ENCODE measurements at regions not wholly inside any gene's neighbourhood (a gene's known extent, or its start where the extent isn't known, plus 50 kb on each side); places are given as distances from the start of the nearest gene placed in this dataset.

DNA sequence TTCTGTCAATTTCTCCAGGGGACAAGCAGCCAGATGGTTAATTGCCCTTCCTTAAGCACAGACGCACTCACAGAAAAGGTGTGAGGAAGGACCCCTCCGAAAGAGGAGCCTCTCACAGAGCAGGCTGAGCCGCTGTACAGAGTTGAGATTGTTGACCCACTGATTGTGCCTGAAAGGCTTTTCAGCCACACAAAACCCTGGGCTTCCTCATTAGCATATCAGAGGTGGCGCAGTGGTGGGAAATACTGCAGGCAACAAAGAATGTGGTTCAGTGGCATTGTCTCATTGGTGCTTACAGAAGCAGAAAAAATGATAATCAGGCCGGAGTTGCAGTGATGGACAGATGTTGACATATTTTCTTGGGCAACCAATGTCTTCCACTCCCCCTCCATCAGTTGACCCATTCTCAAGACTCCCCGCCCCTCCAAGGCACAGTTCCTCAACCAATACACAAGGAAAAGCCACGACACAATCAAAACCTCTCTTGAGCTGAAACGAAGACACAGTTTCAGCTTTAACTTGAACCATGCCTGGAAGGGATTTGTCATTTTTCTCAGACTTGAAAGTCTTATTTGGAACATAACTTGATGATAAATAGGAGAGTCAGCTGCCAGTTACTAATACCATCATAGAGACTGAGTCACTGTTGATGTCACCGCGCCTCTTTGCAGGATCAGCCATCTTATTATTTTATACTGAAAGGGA is 53.1 kb downstream of the ATXN3L start:
- DNase-seq (ENCODE audit: extremely low spot score, insufficient read length, low read depth): no peak
- FAIRE-seq: no peak

DNA sequence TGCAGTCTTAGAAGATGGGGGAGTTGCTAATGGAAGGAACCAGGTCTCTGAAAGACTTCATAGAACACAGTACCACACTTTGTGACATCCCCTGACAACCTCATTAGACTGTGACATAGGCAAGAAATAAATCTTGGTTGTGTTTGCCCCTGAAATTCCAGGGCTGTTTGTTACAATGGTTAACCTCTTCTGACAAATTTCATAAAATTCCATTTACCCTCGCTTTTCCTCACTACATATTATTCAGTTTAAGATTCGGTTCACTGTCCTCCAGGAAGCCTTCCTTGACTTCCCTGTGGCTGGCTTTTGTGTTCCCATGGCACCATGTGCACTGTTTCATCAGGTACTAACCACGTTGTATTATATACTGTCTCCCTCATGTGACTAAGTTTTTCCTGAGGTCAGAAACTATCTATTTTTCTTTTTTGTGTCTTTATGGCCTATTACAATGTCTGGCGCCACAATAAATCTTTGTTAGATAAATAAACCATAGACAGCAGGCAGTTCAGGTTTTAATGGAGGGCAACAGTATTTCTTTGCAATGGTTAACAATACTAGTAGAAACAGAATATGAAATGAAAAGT is 54.2 kb downstream of the ATXN3L start:
- no peak for DNase-seq (ENCODE audit: extremely low spot score, insufficient read length, low read depth)
- no peak for FAIRE-seq

DNA sequence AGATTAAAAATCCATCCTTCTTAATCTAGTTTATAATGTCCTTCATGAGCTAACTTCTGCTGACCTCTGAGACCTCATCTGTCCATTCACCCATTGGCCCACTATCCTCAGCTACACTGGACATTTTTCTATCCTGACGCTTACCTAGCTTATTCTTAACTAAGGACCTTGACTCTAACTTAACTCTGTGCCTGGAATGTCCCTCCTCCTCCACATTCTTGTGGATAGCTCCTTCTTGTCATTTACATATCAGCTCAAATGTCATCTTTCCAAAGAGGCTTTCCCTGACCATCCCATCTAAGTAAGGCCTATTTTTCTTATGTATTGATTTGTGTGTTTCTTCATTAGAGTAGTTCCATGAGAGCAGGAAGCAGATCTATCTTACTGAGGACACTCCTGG is 54.7 kb downstream of the ATXN3L start:
- DNase-seq (ENCODE audit: extremely low spot score, insufficient read length, low read depth) (no peak), FAIRE-seq (peak; percentile 66)

DNA sequence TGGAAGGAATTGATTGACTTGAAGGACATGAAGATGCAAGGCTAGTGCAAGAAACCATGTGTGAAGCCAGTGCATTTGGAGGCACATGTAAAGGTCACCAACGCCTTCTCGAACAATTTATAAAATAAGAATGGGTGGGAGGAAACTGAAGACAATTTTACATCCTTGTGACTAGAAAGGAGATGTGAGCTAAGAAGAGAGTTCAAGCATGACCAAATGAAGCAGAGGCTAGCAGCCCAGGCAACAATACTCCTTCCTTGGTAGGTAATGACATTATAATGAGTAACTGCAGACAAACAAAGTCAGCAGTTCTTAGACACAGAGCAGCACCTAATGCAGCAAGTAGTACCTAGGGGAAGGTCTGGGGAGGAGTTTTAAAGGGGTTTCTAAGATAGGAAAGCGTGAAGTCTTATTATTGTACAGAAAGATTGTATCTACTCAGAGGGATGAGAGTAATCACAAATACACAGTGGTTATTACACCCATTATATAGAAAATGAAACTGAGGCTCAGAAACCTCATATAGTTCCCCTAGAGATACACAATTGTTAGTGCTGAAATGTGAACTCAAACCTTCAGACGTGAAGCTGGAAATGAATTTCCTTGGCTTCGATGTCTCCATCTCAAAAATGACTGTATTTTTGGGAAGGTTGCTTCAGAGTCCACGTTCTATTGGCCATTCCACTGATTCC is 56.1 kb downstream of the ATXN3L start:
- FAIRE-seq (peak; percentile 92), DNase-seq (ENCODE audit: extremely low spot score, insufficient read length, low read depth) (no peak)

DNA sequence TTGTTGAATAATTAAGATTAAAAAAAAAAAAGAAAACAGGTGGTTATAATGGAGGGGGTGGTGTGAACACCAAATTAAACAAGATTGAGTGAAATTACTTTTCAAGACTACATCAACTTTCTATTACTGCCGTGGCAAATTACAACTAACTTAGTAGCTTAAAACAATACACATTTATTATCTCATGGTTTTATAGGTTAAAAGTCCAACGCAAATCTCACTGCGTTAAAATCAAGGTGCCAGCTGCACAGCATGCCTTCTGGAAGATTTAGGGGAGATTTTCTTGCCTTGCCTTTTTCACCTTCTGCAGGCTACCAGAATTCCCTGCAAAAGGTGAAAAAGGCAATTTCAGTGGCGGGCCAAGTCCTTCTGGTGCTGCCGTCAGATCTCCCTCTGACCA is 58.5 kb downstream of the ATXN3L start:
- DNase-seq (ENCODE audit: extremely low spot score, insufficient read length, low read depth): no peak
- FAIRE-seq: no peak

DNA sequence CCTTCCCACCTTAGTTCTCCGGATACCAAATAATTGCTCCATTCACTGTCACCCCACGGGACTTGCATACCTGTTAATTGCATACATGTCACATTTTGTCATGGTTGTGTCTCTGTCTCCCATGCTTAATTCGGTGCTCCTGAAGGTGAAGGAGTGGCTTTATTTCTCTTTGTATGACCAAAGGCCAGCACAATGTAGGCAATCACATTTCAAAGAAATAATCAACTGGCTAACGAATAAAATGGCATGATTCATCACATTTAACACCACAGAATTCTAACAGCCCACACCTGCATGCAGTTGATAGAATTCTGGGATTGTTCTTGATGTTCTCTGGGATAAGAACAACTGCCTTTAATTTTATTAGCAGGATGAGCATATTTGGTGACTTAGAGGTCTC is 59.3 kb downstream of the ATXN3L start:
- no peak for DNase-seq (ENCODE audit: extremely low spot score, insufficient read length, low read depth)
- FAIRE-seq: no peak

DNA sequence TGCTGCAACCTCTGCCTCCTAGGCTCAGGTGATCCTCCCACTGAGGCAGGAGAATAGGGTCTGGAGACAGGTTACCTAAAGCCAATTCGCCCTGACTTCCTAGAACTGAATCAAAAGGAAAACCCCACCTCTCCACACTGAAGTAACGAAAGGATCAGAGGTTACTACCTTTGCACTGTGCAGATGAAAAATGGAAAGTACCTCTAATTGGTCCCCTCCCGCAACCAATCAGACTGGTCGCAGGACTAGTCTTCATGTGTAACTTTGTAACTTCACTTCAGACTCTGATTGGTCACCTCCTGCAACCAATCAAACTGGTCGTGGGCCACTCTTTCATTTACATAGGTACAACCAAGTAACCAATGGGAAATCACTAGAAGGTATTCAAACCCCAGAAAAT is 61.1 kb downstream of the ATXN3L start:
- FAIRE-seq (no peak), DNase-seq (ENCODE audit: extremely low spot score, insufficient read length, low read depth) (no peak)

DNA sequence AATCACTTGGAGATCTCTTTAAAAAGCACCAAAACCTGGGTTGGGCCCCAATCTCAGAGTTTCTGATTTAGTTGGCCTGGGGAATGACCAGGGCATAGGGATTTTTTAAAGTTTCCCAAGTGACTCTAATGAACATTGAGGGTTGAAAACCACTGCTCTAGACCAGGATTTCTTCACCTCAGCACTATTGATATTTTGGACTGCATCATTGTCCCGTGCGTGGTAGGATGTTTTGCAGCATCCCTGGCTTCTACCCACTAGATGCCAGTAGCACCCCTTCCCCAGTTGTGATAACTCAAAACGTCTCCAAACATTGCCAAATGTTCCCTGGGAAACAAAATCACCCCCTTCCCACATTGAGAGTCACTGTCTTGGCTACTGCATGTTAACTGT is 61.8 kb downstream of the ATXN3L start:
- FAIRE-seq (no peak), DNase-seq (ENCODE audit: extremely low spot score, insufficient read length, low read depth) (no peak)

DNA sequence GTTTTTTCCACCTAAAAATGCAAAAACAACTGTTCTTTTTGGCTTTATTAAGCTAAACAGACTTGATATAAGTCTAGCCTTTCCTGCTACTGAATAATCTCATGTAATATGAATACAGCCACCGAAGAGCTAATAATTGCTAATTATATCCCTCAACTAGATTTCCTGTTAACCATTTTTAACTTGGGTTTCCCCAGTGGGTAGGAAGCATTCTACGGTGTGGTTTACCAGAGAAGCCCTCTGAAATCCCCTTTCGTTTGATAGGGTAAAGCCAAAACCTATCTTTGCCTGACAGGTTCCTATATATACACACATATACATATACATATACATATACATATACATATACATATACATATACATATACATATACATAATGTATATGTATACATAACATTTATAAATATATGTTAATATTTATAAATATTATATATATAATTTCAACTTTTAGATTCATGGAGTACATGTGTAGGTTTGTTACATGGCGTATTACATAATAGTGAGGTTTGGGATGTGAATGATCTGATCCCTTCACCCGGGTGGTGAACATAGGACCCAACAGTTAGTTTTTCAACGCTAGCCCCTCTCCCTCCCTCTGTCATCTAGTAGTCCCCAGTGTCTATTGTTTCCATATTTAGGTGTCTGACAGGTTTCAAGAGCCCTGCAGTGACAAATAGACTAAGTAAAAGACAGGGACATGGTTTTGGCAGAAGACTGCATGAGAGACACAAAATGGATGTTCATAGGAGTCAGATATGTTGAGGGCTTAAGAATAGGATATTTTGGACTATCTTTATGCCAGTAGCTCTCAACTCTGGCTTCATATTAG is 62.4 kb downstream of the ATXN3L start:
- DNase-seq (ENCODE audit: extremely low spot score, insufficient read length, low read depth) (no peak), FAIRE-seq (peak; percentile 98)

DNA sequence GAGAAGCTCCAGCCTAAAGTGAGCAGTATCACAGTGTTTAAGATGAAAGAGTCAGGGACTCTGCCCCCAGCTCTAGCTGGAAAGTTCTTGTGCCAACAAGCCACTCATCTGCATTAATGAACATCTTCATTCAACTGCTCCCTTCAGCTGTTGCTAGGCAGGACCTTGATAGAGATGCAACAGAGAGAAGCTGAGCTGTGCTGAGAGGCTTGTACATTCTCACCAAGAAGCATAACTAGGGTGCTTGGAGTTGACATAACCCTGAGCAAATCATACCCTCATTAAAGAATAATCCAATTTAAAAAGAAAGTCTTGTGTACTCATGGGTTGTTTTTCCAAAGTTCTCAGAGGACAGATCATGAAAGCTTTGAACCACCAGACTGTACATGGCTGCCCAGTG is 63.2 kb downstream of the ATXN3L start:
- FAIRE-seq (no peak), DNase-seq (ENCODE audit: extremely low spot score, insufficient read length, low read depth) (no peak)

DNA sequence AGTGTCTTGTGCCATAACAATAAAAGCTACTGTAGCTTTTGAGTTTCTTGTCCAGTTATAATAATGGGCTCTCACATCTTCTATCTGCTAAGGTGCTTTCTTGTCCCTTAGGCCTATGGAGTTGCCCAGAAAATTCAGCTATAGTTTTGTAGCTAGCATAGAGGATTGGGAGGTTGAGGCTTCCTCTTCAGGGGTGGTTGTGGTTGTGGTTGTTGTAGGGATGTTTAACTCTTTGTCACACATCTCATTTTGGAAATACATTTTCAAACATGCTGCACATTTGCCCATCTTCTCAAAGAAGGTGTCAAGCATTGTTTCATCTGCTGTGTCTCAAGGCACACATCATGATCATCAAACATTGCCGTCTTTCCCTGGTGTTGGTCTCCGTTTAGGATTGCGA is 65.0 kb downstream of the ATXN3L start:
- DNase-seq (ENCODE audit: extremely low spot score, insufficient read length, low read depth) (no peak), FAIRE-seq (no peak)

DNA sequence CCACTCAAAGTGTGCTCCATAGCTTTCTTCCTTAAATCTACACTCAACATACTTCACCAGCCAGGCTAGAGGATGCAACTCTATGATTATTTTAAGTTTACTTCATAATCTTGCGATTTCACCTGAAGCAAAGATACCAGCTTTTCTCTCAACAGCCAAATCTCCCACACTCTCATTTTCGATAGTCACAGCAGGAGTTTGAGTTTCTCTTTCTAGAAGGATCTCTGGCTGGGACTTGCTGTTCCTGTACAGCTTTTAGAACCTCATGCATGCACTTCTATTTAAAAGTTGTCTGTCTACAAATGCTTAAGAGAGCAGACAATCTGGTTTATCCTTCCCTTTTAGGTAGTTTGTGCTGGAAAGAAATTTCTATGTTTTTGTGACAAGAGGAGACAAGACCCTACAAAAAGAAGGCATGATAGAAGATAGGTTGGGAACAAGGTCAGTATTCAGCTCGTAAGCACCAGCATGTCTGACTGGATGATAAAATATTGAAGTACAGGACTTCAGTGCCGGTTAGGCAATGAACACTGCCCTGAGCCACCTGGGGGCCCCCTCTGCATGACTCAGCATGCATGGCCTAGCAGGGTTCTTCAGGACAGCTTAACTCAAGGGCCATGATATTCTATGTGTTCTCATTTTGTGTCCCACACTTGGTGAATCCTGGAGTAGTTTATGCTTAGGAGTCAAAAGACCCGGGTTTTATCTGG is 65.6 kb downstream of the ATXN3L start:
- DNase-seq (ENCODE audit: extremely low spot score, insufficient read length, low read depth): no peak
- peak; percentile 95 for FAIRE-seq

DNA sequence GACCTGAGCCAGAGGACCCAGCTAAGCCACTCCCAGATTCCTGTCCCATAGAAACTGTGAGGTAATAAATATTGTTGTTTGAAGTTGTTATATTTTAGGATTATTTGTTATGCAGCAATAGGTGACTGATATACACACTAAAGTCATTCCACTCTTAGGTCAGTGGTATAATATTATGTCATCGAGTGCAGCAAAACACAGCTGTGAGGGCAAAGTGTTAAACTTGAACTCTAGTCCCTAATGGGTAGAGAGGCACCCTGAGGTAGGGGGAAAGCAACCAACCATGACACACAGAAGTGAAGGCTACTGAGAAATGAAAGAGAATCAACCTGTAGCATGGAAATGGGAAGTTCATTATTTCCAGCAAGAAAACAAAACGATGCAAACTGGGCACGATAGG is 66.6 kb downstream of the ATXN3L start:
- FAIRE-seq (no peak), DNase-seq (ENCODE audit: extremely low spot score, insufficient read length, low read depth) (no peak)

DNA sequence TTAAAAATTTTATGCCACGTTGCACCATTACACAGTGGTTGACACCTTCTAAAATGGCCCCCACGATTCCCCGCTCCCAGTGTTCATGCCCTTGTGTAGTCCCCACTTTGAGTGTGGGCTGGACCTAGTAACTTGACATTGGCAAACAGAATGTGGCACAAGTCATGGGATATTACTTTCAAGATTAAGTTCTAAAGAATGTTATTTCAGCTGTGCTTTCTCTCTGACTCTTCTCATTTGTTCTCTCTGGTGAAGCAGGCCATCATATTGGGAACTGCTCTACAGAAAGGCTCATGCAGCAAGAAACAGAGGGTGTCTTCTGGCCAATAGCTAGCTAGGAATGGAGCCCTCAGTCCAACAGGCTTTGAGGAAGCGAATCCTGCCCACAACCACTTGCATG is 67.1 kb downstream of the ATXN3L start:
- DNase-seq (ENCODE audit: extremely low spot score, insufficient read length, low read depth) (no peak), FAIRE-seq (peak; percentile 33)

DNA sequence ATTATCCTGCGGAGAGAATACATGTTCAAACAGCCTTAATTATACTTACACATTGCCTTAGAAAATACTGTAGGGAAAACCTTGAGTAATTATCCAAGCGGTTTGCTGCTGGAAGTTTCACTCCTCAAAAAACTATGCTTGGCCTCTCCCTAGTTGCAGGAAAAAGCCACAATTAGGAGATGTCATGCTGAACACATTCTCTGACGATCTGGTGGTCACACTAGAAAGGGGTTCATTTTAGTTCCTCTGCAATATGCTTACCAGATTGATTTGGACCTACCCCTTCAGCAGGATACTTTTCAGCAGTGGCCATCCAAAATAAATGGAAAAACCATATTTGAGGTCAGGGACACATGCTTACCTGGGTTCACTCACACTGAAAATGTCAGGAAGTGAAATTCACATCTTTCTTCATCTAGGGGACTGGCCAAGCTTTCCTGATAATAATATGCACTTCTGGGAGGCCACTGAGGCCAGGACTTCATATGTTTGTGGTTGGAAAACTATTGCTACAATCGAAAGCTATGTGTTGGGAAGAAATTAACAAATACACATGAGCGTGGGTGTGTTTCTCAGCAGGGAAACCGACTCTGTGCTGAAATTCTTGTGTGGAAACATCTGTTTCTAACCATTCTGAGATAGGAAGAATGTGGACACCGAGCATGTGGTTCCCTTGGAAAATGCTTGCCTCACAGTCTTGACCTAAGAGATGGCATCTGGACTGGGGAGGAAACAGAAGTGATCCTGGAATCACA is 68.8 kb downstream of the ATXN3L start:
- no peak for DNase-seq (ENCODE audit: extremely low spot score, insufficient read length, low read depth)
- peak; percentile 78 for FAIRE-seq

DNA sequence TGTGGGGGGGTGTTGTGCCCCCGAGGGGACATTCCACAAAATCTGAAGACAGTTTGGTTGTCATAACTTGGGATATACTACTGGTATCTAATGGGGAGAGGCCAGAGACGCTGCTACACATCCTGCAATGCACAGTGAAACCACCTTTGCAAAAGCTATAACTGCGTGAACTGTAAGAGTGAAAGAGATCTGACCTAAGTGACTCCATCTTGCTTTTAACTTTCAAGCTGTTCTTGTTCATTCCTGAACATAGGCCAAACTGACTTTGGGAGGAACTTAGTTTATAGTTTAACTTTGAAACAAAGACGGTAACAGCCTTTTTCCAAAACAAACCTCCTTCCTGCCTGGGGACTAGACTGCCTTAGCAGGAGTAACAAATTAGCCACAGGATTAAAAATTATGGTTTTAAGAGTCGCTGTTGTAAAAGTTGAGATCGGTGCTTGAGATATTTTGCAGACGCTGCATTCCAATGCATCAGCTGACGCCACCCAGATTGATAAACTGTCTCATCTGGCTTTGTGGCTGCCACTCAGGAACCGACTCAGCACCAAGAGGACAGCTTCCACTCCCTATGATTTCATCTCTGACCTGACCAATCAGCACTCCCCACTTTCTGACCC is 70.9 kb downstream of the ATXN3L start:
- DNase-seq (ENCODE audit: extremely low spot score, insufficient read length, low read depth) (no peak), FAIRE-seq (no peak)

DNA sequence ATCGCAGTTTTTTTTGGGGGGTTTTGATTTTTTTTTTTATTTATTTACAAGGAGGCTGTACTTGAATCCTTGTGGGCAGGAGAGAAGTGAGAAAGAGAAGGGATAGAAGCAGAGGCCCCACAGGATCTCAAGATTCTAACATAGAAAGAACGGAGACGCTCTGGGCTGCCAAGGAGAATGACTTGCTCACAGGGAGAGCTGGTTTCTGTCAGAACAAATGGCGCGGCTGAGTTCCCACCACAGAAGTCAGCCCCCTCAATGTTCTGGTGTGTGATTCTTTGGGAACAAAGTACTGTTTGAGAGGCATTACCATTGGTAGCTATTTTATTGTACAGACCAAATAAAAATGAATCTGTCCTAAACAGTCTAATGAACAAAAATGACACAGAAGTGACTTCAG is 80.6 kb downstream of the ATXN3L start:
- DNase-seq (ENCODE audit: extremely low spot score, insufficient read length, low read depth): no peak
- FAIRE-seq: no peak

DNA sequence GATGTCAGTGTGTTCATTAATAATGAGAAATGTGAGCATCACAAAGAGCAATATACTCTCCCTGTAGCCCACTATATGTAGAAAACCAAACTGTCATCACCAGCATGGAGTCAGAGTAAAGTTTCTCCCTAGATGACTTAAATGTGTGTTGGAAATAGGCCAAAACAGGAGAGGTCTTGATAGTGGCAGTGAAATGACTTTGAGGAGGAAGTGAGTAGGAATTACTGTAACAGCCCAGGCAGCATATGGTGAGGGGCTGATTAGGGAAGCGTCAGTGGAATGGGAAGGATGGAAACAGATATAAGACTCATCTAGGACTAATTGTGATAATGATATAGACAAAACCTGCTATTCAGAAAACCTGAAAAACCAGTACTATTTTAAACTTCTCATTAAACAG is 83.9 kb downstream of the ATXN3L start:
- no peak for FAIRE-seq
- no peak for DNase-seq (ENCODE audit: extremely low spot score, insufficient read length, low read depth)

DNA sequence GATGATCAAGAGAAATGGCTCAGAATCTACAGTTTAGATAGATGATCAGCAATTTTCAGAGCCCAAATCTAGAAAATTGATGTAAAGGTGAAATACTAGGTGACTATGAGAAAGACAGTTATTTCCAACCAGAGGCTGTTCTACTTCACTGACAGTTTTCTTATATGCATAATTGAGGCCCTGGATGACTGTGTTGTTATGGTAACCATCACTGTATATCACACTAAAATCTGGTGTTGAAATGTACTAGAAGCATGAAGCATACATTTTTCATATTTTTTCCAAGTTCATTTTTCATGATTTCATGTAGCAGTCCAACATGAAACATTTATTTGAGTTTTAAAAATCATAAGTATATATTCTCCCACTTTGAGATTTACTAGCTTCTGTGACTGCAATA is 87.4 kb downstream of the ATXN3L start:
- DNase-seq (ENCODE audit: extremely low spot score, insufficient read length, low read depth) (no peak), FAIRE-seq (no peak)

Data from GM18507 (cell line).